SK-N-SH (cell line): ENCODE measurements at regions not wholly inside any gene's neighbourhood (a gene's known extent, or its start where the extent isn't known, plus 50 kb on each side); places are given as distances from the start of the nearest gene placed in this dataset.

Experiments used
- CTCF ChIA-PET: fragments of 300-600, 350-600 bp; formaldehyde crosslinking; extraction: SDS; loops from one replicate; lab custom pipeline; 2021; lab: Yijun Ruan, JAX
- POLR2A ChIA-PET: fragments of 350-600 bp; sonication (Branson Sonifier 250); formaldehyde crosslinking; extraction: SDS; loops from one replicate; lab custom pipeline; 2020; ENCODE audit warnings: antibody characterized with exemption, inconsistent platforms; lab: Yijun Ruan, JAX
- DNase-seq: peaks from one replicate; pipeline ENCODE4 v3.0.0; 2012
- H2AFZ ChIP-seq: fragments of 200-600 bp; sonication (generic); 2 replicates; pipeline ENCODE4 v1.8.1; 2016; ENCODE audit warnings: antibody characterized with exemption, mild to moderate bottlenecking, low read depth
- H3F3A ChIP-seq: fragments of 200-600 bp; sonication (generic); replicated peaks from 2 replicates; pipeline ENCODE3; 2016; ENCODE audit warnings: antibody characterized with exemption, mild to moderate bottlenecking; ENCODE audit not compliant: insufficient read depth
- H3K27ac ChIP-seq, 2 experiments: fragments of 200-500 bp in 1 of 2; fragments of 200-600 bp in 1 of 2; sonication (Bioruptor generic) in 1 of 2; sonication (generic), shearing (Covaris generic) in 1 of 2; 2 replicates each; pipeline versions ENCODE4 v1.5.1 to v1.6.1; 2014 to 2016; ENCODE audit warnings: low read depth in 2 of 2, inconsistent platforms in 1 of 2, low read length in 1 of 2, mild to moderate bottlenecking in 1 of 2, mixed read lengths in 1 of 2
- H3K27me3 ChIP-seq: fragments of 200-600 bp; sonication (generic), shearing (Covaris generic); 2 replicates; pipeline ENCODE4 v1.6.1; 2016; ENCODE audit warnings: mixed run types; ENCODE audit not compliant: insufficient read depth
- H3K36me3 ChIP-seq, 2 experiments: fragments of 200-500 bp in 1 of 2; fragments of 200-600 bp in 1 of 2; sonication (Bioruptor generic) in 1 of 2; sonication (generic) in 1 of 2; replicated peaks in 1 of 2; 2 replicates each; pipeline versions ENCODE3 to v1.5.1; 2014 to 2016; ENCODE audit warnings: low read length in 1 of 2, mild to moderate bottlenecking in 1 of 2; ENCODE audit not compliant: insufficient read depth in 2 of 2, control insufficient read depth in 1 of 2
- H3K4me1 ChIP-seq, 2 experiments: fragments of 200-500 bp in 1 of 2; fragments of 200-600 bp in 1 of 2; sonication (Bioruptor generic) in 1 of 2; sonication (generic), shearing (Covaris generic) in 1 of 2; 2 replicates each; pipeline versions ENCODE4 v1.5.1 to v1.6.1; 2014 to 2016; ENCODE audit warnings: low read depth in 1 of 2, low read length in 1 of 2, mixed run types in 1 of 2; ENCODE audit not compliant: insufficient read depth in 2 of 2, control insufficient read depth in 1 of 2
- H3K4me2 ChIP-seq: fragments of 200-600 bp; sonication (generic), shearing (Covaris generic); 2 replicates; pipeline ENCODE4 v1.6.1; 2017; ENCODE audit warnings: mixed run types
- H3K4me3 ChIP-seq, 2 experiments: fragments of 200-500 bp in 1 of 2; fragments of 200-600 bp in 1 of 2; sonication (Bioruptor generic) in 1 of 2; sonication (generic), shearing (Covaris generic) in 1 of 2; 2 replicates each; pipeline versions ENCODE4 v1.5.1 to v1.8.1; 2014 to 2016; ENCODE audit warnings: low read depth in 2 of 2, inconsistent platforms in 1 of 2, low read length in 1 of 2, mild to moderate bottlenecking in 1 of 2, mixed read lengths in 1 of 2, moderate library complexity in 1 of 2
- H3K79me2 ChIP-seq: fragments of 200-600 bp; sonication (generic); 2 replicates; pipeline ENCODE4 v1.8.1; 2017; ENCODE audit warnings: mild to moderate bottlenecking; ENCODE audit not compliant: insufficient read depth
- H3K9ac ChIP-seq: fragments of 200-600 bp; sonication (generic); 2 replicates; pipeline ENCODE4 v1.6.1; 2017; ENCODE audit warnings: mixed run types
- H3K9me2 ChIP-seq: fragments of 200-600 bp; sonication (generic); 2 replicates; pipeline ENCODE4 v1.6.1; 2017; ENCODE audit warnings: mixed run types
- H3K9me3 ChIP-seq: fragments of 200-600 bp; sonication (generic); 2 replicates; pipeline ENCODE4 v1.6.1; 2017; ENCODE audit warnings: mixed run types, mild to moderate bottlenecking, moderate library complexity
- H4K20me1 ChIP-seq: fragments of 200-600 bp; sonication (generic); 2 replicates; pipeline ENCODE4 v1.6.1; 2017; ENCODE audit warnings: mild to moderate bottlenecking, mixed run types; ENCODE audit not compliant: insufficient read depth
- ELF1 ChIP-seq: IDR thresholded peaks from 2 replicates; pipeline ENCODE4 v1.4.0; 2012
- FOXJ3 ChIP-seq: sonication (generic); formaldehyde crosslinking; IDR thresholded peaks from 2 replicates; pipeline ENCODE4 v1.5.1; 2020; ENCODE audit warnings: mild to moderate bottlenecking, missing genetic modification reagents
- FOXM1 ChIP-seq: IDR thresholded peaks from 2 replicates; pipeline ENCODE4 v1.4.0; 2012; ENCODE audit warnings: low read depth, mild to moderate bottlenecking
- GABPA ChIP-seq: IDR thresholded peaks from 2 replicates; pipeline ENCODE4 v1.4.0; 2012; ENCODE audit warnings: low read depth, mild to moderate bottlenecking
- IRF3 ChIP-seq: fragments of 150-350 bp; IDR thresholded peaks from 2 replicates; pipeline ENCODE4 v1.6.1; 2016; ENCODE audit warnings: mild to moderate bottlenecking, low read depth, low read length
- RAD21 ChIP-seq: IDR thresholded peaks from 2 replicates; pipeline ENCODE4 v1.6.1; 2012; ENCODE audit warnings: mild to moderate bottlenecking, low read length
- RFX5 ChIP-seq: IDR thresholded peaks from 2 replicates; pipeline ENCODE4 v1.6.1; 2012; ENCODE audit warnings: mild to moderate bottlenecking, improper control_type of control experiment, low read length
- SMC3 ChIP-seq: IDR thresholded peaks from 2 replicates; pipeline ENCODE4 v1.6.1; 2012; ENCODE audit warnings: low read depth, low read length, improper control_type of control experiment
- TAF1 ChIP-seq: IDR thresholded peaks from 2 replicates; pipeline ENCODE4 v1.6.1; 2012; ENCODE audit warnings: low read depth, mild to moderate bottlenecking, low read length, moderate library complexity, borderline replicate concordance
- TCF12 ChIP-seq: IDR thresholded peaks from 2 replicates; pipeline ENCODE4 v1.4.0; 2012
- WGBS: methylation state at CpG from one replicate; pipeline ENCODE4 v1.1.6; 2017; ENCODE audit warnings: low lambda C conversion rate; 5-methylcytosine and 5-hydroxymethylcytosine counted together
- TF ChIP-seq, protein P1 (sequence below): IDR thresholded peaks from 2 replicates; pipeline ENCODE4 v1.4.0; 2012; ENCODE audit warnings: low read depth

DNA sequence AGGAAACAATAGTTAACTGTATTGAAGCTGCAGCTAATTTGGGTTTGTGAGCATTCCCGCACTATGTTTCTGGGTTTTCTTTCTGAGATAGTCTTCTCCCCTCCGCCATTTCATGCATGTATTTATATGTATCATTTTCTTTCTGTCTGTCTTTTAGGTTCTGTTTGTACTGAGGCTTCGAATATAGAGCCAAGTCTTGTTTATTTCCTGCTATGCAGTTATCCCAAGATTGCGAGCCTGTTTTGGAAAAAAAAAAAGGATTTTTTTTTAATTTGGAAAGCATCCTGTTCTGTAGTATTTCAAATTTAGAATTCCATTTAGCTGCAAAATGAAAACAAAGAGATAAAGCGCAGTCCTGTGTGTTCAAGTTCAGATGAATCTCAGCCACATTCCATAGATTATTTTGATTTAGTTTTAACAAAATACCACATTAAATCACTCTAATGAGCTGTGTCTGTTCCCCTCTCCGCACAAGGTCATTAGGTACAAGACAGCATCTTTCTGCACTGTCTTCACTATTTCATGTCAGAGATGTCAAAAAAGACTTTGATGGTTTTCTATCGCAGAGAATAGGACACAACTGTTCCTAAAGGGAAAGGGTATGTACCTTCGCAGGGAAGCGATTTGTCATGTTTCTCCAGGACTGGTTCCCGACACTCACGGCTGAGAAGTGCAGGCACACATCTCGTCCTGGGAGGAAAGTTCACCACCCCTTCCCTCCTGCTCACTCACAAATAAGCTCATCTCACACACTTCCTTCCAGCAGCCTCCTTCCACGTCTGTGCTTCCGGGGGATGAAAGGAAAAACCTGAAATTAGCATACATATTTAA is 443.4 kb downstream of the ZNF516 start:
- Histone ChIP-seq H3K4me2 (no peak overlapping the region), H3K36me3 (no peaks in the 10 kb centered on the region), H3K27me3 (no peaks in the 10 kb centered on the region), H3K27ac (no peak overlapping the region), H3K9me2 (no peaks in the 10 kb centered on the region), H3K4me3 (no peak overlapping the region), H3K79me2 (no peaks in the 10 kb centered on the region), H3K9ac (no peak overlapping the region), H3F3A (no peaks in the 10 kb centered on the region), H4K20me1 (no peaks in the 10 kb centered on the region), H2AFZ (no peak overlapping the region), H3K9me3 (0 out of 2 replicates have a peak, but pooled peaks cover 4% of the 10 kb centered on the region), H3K4me1 (no peaks in the 10 kb centered on the region)
- ChIA-PET POLR2A (no interaction called here), CTCF (no interaction called here)
- TF ChIP-seq TCF12 = no peak
- DNase-seq = no peak
- WGBS = 47% methylated on average over 14 of the region's 14 CpGs

DNA sequence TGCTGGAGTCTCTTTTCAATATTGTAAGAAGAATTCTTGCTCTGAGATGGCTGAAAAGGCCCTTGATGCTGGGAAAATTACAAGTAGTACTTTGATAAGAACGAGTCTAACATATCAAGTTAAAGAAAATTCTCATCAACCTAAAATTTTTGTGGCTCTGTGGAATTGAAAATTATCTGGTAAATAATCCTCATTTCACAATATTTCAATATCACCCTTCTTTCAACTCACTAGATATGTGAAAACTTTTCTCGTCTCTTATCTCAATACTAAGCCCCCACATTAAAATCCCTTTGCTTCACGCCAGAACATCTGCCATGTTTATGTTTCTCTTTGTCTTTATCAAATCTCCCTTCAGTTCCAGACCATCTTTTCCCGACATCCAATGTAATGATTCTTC is 448.8 kb downstream of the ZNF516 start:
- 21% methylated on average over 4 of the region's 4 CpGs for WGBS
- Histone ChIP-seq H3K36me3 (no peaks in the 10 kb centered on the region), H3K9me2 (no peaks in the 10 kb centered on the region), H3K4me1 (no peaks in the 10 kb centered on the region), H3K27ac (no peak overlapping the region), H3K9me3 (no peaks in the 10 kb centered on the region), H2AFZ (no peak overlapping the region), H3K9ac (no peak overlapping the region), H4K20me1 (no peaks in the 10 kb centered on the region), H3K79me2 (no peaks in the 10 kb centered on the region), H3K4me2 (no peak overlapping the region), H3K4me3 (no peak overlapping the region), H3F3A (no peaks in the 10 kb centered on the region), H3K27me3 (no peaks in the 10 kb centered on the region)
- no peak for TF ChIP-seq SMC3
- no peak for TF ChIP-seq IRF3
- TF ChIP-seq RFX5 = no peak
- ChIA-PET CTCF (no interaction called here), POLR2A (no interaction called here)
- no peak for DNase-seq

- no peaks in the 10 kb centered on the region for H3K4me1 ChIP-seq
- H3K9me2 ChIP-seq = no peaks in the 10 kb centered on the region
- 0% methylated on average over 1 of the region's 1 CpG for WGBS
- no peak overlapping the region for H2AFZ ChIP-seq
- H3K36me3 ChIP-seq = no peaks in the 10 kb centered on the region
- H3K79me2 ChIP-seq = no peaks in the 10 kb centered on the region
- no peak overlapping the region for H3K4me2 ChIP-seq
- CTCF ChIA-PET = no interaction called here
- no peaks in the 10 kb centered on the region for H4K20me1 ChIP-seq
- H3K27ac ChIP-seq = no peak overlapping the region
- TF ChIP-seq, protein P1, sequence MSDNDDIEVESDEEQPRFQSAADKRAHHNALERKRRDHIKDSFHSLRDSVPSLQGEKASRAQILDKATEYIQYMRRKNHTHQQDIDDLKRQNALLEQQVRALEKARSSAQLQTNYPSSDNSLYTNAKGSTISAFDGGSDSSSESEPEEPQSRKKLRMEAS = no peak
- TF ChIP-seq FOXM1 = no peak
- no peak for TF ChIP-seq GABPA
- no peak for TF ChIP-seq TAF1
- no peak for TF ChIP-seq FOXJ3 (CRISPR knock-in tag)
- TF ChIP-seq ELF1 = no peak
- no peak for TF ChIP-seq RAD21
- H3K9ac ChIP-seq = no peak overlapping the region
- H3K27me3 ChIP-seq = no peaks in the 10 kb centered on the region
- H3K9me3 ChIP-seq = no peaks in the 10 kb centered on the region
- no peak overlapping the region for H3K4me3 ChIP-seq
- no peak for DNase-seq
- POLR2A ChIA-PET = no interaction called here
- no peaks in the 10 kb centered on the region for H3F3A ChIP-seq
Observed at GRCh38 chr18:76042511-76042910, 452.5 kb downstream of the ZNF516 start.
